ENCODE measurements at regions not wholly inside any gene's neighbourhood (a gene's known extent, or its start where the extent isn't known, plus 50 kb on each side); places are given as distances from the start of the nearest gene placed in this dataset.

DNA sequence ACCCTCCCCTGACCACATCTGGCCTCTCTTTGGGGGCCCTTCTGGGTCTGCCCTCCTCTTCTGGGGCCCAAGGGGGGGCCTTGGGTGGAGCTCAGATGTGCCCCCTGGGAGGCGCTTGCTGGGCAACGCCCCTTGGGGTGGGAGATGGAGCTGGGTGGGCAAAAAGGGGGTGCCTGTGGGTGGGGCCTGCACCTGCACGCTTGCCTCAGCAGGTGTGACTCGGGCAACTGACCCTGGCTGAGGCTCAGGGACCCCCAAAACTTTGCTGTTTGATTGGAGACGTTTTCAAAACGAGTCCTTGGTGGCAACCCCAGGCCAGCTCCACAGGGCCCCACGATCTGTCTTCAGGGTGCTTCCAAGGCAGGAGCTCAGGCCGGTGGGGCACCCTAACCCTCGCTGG is 105.3 kb downstream of the SIK1 start:
- no peak overlapping the region for H3K9ac ChIP-seq (replicated peaks; ENCODE audit: extremely low read depth, insufficient read depth, low read length)
- dilution Hi-C loops (cut with MboI; ENCODE audit: extremely low pct_ligation_motif_present, low sequenced_read_pairs) (no loop called here), intact Hi-C loops (cut with micrococcal nuclease) (no loop called here)
- no peaks in the 10 kb centered on the region for H3K36me3 ChIP-seq (ENCODE audit: control insufficient read depth in 2 of 2, extremely low read depth in 1 of 2, insufficient read depth in 2 of 2, low read length in 2 of 2)
- no peak overlapping the region for H3K27ac ChIP-seq (ENCODE audit: insufficient read depth, low read depth, low read length)
- no peaks in the 10 kb centered on the region for H3K4me1 ChIP-seq (ENCODE audit: control insufficient read depth, extremely low read depth, insufficient read depth, low read length)
- H3K27me3 ChIP-seq (ENCODE audit: control insufficient read depth in 2 of 2, insufficient read depth in 2 of 2, low read length in 2 of 2): no peaks in the 10 kb centered on the region
- H3K4me2 ChIP-seq (ENCODE audit: insufficient read depth, low read length): no peak overlapping the region
- no peaks in the 10 kb centered on the region for H3K9me1 ChIP-seq (replicated peaks; ENCODE audit: control insufficient read depth, extremely low read depth, insufficient read depth, low read length)
- no peak overlapping the region for H2AFZ ChIP-seq (ENCODE audit: low read depth, low read length)
- TF ChIP-seq, protein P1, sequence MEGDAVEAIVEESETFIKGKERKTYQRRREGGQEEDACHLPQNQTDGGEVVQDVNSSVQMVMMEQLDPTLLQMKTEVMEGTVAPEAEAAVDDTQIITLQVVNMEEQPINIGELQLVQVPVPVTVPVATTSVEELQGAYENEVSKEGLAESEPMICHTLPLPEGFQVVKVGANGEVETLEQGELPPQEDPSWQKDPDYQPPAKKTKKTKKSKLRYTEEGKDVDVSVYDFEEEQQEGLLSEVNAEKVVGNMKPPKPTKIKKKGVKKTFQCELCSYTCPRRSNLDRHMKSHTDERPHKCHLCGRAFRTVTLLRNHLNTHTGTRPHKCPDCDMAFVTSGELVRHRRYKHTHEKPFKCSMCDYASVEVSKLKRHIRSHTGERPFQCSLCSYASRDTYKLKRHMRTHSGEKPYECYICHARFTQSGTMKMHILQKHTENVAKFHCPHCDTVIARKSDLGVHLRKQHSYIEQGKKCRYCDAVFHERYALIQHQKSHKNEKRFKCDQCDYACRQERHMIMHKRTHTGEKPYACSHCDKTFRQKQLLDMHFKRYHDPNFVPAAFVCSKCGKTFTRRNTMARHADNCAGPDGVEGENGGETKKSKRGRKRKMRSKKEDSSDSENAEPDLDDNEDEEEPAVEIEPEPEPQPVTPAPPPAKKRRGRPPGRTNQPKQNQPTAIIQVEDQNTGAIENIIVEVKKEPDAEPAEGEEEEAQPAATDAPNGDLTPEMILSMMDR (IDR thresholded peaks at IDR 0.05; ENCODE audit: extremely low read depth in 1 of 2, insufficient read depth in 1 of 2, low read depth in 1 of 2, low read length in 2 of 2): no peak
- TF ChIP-seq GATA2 (IDR thresholded peaks at IDR 0.05; ENCODE audit: insufficient read depth, insufficient read length, low read depth, low read length) (no peak), POLR2A (IDR thresholded peaks at IDR 0.05; ENCODE audit: low read depth, low read length) (no peak), EZH2 (IDR thresholded peaks at IDR 0.05; ENCODE audit: borderline replicate concordance, low read depth, low read length, severe bottlenecking) (no peak), POLR2AphosphoS5 (IDR thresholded peaks at IDR 0.05; ENCODE audit: insufficient read depth, low read depth, low read length) (no peak), MYC (IDR thresholded peaks at IDR 0.05; ENCODE audit: low read depth, low read length) (no peak), FOS (IDR thresholded peaks at IDR 0.05; ENCODE audit: borderline replicate concordance, insufficient read depth, low read length) (no peak), JUN (IDR thresholded peaks at IDR 0.05; ENCODE audit: borderline replicate concordance, insufficient read depth, insufficient read length, low read depth) (no peak)
- TF ChIP-seq, protein P2, sequence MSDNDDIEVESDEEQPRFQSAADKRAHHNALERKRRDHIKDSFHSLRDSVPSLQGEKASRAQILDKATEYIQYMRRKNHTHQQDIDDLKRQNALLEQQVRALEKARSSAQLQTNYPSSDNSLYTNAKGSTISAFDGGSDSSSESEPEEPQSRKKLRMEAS (IDR thresholded peaks at IDR 0.05; ENCODE audit: insufficient read depth, insufficient read length): no peak
- no TSS peak for BruUV-seq (replicated peaks)
- ChIA-PET POLR2A (no interaction called here), CTCF (interaction anchor here (2.0 kb wide), 1 partner anchor 10 kb away, joined by 5 read pairs; no protein-coding TSS in a partner anchor)
- H4K20me1 ChIP-seq (replicated peaks; ENCODE audit: control insufficient read depth, extremely low read depth, insufficient read depth, low read length): no peaks in the 10 kb centered on the region
- H3K4me3 ChIP-seq (replicated peaks in 1 of 3; ENCODE audit: insufficient read depth in 1 of 3, low read depth in 1 of 3, low read length in 3 of 3): no peak overlapping the region
- FAIRE-seq (no peak), DNase-seq (ENCODE audit: low read depth, low spot score) (no peak)
- no peaks in the 10 kb centered on the region for H3K79me2 ChIP-seq (ENCODE audit: control insufficient read depth, insufficient read depth, low read length)
- no peaks in the 10 kb centered on the region for H3K9me3 ChIP-seq (replicated peaks; ENCODE audit: control insufficient read depth, insufficient read depth, low read length)
